HL-60 (cell line): ENCODE measurements at regions not wholly inside any gene's neighbourhood (a gene's known extent, or its start where the extent isn't known, plus 50 kb on each side); places are given as distances from the start of the nearest gene placed in this dataset.

Experiments
- POLR2AphosphoS5 ChIP-seq: IDR thresholded peaks from 2 replicates; pipeline ENCODE4 v1.6.1; 2012; ENCODE audit warnings: low read depth
- TF ChIP-seq, protein P1 (sequence below): IDR thresholded peaks from one replicate; pipeline ENCODE4 v1.5.1; 2011; ENCODE audit warnings: low read length, control low read depth, inconsistent platforms; ENCODE audit not compliant: insufficient read depth

DNA sequence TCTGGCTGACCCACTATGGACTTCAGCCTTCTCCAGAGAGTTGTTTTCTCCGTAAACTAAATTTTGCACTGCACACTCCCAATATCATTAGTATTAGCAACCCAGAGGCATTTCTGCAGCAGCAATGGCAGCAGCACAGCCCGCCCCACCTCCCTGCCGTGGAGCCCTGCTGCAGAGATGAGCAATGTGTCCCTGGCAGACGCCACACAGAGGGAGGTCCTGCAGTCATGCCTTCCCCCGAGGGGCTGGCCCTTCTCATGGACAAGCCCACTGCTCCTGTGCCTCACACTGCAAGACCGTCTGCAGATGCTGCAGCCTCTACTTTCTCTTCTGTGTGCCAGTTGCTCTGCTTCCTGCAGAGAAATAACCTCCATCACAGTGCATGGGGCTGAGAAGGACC lies 393.4 kb upstream of the MKI67 start:
- TF ChIP-seq, protein P1, sequence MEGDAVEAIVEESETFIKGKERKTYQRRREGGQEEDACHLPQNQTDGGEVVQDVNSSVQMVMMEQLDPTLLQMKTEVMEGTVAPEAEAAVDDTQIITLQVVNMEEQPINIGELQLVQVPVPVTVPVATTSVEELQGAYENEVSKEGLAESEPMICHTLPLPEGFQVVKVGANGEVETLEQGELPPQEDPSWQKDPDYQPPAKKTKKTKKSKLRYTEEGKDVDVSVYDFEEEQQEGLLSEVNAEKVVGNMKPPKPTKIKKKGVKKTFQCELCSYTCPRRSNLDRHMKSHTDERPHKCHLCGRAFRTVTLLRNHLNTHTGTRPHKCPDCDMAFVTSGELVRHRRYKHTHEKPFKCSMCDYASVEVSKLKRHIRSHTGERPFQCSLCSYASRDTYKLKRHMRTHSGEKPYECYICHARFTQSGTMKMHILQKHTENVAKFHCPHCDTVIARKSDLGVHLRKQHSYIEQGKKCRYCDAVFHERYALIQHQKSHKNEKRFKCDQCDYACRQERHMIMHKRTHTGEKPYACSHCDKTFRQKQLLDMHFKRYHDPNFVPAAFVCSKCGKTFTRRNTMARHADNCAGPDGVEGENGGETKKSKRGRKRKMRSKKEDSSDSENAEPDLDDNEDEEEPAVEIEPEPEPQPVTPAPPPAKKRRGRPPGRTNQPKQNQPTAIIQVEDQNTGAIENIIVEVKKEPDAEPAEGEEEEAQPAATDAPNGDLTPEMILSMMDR = no peak
- TF ChIP-seq POLR2AphosphoS5 = no peak
